ENCODE measurements at regions not wholly inside any gene's neighbourhood (a gene's known extent, or its start where the extent isn't known, plus 50 kb on each side); places are given as distances from the start of the nearest gene placed in this dataset.

DNA sequence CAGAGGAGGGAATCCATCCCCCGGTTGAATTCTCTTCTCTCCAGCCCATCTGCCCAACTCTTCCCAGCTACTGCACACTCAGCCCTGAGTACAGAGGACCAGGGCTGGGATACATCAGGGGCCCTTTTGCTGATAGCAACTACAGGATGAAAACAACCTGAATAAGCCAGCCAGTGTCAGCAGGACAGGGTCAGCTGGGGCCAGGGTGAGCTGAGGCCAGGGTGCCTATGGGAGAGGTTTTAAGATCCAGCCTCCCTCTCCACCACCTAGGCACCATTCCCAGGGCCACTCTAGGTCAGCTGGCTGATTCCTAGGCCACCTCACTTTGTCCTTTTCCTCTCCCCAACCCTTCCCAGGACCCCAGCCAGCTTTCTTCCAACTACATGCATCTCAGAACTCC lies 83.8 kb downstream of the MRPL46 start:
- no peak for DNase-seq (ENCODE audit: low read depth in 4 of 4, low spot score in 3 of 4)

DNA sequence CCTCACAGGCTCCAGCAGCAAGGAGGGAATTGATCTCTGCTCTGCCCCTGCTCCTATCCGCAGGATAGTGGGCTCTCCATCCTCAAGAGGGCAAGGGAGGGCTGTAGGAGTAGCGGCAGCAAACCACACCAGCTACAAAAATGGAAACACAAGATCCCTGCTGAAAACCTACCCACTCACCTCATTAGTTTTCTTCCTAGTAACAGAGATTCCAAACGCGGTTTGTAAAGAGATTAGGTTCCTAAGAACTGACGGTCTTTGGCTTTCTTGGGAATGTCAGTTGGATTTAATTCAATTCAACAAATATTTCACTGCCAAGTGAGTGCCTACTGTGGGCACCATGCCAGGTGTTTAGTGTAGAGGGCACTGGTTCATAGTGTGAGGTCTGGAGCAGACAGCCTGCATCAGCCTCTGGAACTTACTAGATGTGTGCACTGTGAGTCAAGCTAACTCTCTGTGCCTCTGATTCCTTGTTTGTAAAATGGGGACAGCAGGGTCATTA lies 84.7 kb downstream of the MRPL46 start:
- peak in 1 of 4 donors; percentile 15 for DNase-seq (ENCODE audit: low read depth in 4 of 4, low spot score in 3 of 4)

DNA sequence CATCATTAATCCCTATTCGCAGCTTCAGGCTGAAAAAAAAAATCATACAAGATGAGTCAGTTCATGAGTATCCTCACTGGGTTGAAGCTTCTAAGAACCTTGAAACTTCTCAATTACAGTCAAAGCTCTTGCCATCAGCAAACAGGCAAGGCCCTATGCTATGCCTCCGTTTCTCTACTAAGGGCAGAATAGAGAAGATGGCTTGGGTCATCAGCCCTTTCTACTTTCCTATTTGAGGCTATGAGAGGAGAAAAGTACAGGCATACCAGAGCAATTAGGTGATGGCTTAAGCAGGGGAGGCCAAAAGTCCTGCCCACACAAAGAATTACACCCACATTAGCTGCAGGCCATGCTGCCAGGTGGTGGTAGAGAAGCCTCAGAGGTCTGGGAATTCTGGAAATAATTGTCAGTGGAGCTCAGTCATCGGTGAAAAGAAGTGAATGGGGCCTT lies 89.0 kb downstream of the MRPL46 start:
- DNase-seq (ENCODE audit: low read depth in 4 of 4, low spot score in 3 of 4) = no peak

DNA sequence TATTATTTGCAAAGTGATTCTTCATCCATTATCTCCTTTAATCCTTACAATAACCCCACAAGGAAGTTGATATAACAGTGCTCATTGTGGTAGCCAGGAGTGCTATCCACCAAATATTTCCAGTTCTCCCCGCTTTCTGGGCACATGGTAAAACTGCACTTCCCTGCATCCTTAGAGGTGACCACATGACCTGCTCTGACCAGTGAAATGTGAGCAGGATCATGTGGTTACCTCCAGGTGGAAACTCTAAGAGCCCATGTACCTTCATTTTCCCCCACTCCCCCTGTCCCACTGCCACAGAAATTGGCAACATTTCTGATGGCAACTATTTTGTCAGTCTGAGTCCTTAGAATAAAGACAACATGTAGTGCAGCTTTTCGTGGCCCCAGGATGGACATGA lies 89.7 kb downstream of the MRPL46 start:
- DNase-seq (ENCODE audit: low read depth in 4 of 4, low spot score in 3 of 4) = no peak

DNA sequence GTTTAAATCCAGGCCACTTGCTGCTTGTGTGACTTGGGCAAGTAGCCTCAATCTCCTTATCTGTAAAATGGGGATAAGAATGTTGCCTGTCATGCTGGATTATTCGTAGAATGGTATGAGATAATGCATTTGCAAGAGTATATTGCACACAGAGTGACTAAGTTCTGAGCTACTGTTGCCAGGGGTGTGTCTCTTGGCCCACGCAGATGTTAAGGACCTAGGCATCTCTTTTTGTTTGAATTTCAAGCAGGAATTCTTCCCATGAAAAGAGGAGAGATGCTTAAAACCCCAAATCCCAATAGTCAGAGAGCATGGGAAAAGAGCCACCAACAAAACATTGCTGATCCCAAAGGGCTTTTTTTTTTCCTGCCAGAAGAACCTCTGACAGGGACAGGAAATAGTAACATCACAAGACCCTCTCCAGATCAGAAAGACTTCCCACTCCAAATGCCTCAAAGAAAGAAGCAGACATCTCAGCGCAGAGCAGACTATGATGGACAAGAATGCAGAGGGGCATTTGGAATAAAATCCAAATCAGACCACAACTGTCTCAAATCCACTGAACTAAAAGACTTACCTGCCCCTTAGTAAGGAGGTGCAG lies 90.5 kb downstream of the MRPL46 start:
- no peak for DNase-seq (ENCODE audit: low read depth in 4 of 4, low spot score in 3 of 4)

DNA sequence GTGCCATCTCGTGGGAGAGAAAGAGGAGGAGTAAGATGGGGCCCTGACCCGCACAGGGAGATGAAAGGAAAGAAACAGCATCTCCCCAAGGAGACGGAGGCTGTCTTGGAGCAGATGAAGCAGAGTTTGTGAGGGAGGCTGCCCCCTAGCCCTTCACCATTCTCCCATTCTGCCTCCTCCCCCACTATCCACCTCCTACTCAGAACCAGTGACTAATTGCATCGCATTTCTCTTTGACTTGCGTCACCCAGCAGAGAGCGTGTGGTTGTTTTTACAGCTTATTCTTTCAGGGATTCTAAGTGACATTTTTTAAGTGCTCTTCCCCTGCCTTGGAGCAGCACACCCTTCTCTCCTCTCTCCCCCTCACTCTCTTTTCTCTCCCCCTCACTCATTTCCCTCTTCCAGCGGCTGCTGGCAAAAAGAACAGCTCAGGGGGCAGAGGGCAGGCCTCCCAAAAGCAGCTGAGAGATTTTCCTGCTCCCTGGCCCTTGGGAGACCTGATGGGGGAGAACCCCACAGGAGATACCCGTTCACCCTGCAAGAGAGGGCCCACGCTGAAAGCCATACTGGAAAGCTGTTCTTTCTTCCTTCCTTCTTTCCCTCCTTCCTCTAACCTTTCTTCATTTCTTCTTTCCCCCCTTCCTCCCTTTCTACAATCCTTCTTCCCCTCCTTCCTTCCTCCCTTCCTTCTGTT lies 91.8 kb downstream of the MRPL46 start:
- DNase-seq (ENCODE audit: low read depth in 4 of 4, low spot score in 3 of 4) = peak in 1 of 4 donors; percentile 27

DNA sequence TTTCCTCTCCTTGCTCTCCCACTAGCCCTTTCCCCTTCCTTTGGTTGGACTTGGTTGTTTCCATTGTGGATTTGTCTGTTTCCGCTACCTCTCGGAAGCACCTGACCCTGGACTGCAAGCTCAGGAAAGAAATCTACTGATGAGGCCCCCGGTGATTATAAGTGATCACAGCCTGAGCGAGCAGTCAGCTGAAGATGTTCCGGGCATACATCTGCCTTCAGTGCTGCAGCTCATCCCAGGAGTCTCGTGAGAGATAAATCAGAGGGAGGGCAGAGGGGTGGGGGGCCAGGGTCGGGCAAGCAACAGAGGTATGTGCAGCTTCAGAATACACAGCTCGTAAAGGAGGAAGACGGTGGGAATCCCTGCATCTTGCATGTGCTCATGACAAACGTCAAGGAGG lies 102.1 kb downstream of the MRPL46 start:
- no peak for DNase-seq (ENCODE audit: low read depth in 4 of 4, low spot score in 3 of 4)

DNA sequence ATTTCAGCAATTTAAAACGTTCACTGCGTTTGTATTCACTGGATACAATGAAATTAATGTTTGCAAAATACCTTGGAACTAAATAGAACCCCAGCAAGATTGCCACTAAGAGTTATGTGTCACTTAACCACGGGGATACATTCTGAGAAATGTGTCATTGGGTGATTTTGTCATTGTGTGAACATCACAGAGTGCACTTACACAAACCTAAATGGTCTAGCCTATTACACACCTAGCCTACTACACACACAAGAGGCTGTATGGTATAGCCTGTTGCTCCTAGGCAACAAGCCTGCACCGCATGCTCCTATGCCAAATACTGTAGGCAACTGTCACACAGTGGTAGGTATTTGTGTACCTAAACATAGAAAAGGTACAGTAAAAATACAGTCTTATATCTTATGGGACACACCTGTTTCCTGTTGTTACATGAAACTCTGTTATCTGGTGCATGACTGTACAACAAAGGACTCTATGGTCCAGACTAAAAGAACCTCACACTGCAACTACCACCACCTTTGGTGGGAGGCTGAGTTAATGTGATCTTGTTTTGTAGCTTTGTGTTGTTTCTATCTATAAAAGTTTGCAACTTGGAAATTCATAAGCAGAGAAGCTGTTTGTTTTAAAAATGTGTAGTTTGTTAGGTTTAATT lies 92.2 kb upstream of the NTRK3 start:
- no peak for DNase-seq (ENCODE audit: low read depth in 4 of 4, low spot score in 3 of 4)

DNA sequence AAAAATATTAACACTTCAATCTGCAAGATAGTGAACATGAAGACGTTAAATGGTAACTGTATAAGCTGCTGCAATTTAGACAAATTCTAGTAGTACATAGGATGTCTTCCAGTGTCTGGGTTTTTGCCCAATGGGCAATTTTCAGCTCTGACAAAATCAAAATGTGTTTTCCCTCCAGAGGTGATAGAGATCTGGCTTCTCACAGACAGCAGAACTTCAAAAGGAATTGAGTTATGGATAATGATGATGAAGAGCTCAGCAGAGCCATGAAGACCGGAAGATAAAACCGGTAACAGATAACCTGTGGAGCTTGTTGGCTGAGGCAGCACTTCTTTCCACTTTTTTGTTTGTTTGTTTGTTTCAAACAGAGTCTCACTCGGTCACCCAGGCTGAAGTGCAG lies 89.4 kb upstream of the NTRK3 start:
- no peak for DNase-seq (ENCODE audit: low read depth in 4 of 4, low spot score in 3 of 4)

DNA sequence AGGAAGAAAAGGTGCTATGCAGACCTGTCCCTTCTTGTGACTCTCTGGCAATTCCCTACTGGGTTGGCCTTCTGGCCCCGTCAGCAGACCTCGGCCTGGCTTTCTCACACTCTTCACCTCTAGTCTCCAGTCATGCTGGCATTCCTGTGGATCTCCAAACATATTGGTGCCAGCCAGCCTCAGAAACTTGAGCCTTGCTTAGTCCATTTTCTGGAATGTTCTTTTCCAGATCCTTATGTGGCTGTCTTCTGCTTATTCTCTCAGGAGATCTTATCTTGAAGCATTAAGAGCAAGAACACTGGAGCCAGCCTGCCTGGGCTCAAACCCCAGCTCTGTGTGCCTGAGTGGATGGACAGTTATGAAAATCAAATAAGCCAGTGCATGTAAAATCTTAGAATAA lies 88.2 kb upstream of the NTRK3 start:
- no peak for DNase-seq (ENCODE audit: low read depth in 4 of 4, low spot score in 3 of 4)

DNA sequence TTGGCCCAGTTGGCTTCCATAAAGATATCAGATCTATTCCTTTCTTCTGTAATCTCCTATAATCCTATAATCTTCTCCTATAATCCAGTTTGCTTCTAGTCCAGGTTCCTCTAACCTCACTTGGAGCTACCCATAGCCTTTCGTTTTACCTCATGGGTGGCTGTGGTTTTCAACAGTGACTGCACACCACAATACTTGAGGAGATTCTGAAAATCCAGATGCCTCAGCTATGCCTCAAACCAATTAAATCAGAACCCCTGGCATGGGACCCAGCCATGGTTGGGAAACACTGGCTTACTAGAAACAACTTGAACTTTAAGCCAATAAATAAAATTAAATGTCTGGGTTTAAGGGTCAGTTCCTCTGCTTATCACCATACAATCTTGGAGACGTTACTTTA lies 86.1 kb upstream of the NTRK3 start:
- no peak for DNase-seq (ENCODE audit: low read depth in 4 of 4, low spot score in 3 of 4)

DNA sequence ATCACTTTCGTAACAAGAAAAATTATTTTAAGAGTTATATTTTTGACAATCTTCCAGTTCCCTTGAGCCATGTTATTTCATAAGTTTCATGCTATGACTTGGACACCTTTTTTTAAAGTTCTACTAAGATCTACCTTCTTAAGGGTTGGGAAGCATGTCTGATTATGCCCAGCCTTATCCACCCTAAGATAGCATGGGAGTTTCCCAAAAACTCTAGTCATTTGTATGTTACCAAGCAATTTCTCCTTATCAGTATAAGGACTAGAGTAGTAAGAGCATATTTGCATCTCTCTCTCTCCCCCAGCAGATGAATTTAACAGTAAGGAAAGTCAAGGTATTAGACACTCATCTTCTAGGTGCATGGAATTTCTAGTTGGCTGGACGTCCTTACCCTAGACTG lies 85.1 kb upstream of the NTRK3 start:
- DNase-seq (ENCODE audit: low read depth in 4 of 4, low spot score in 3 of 4) = no peak

DNA sequence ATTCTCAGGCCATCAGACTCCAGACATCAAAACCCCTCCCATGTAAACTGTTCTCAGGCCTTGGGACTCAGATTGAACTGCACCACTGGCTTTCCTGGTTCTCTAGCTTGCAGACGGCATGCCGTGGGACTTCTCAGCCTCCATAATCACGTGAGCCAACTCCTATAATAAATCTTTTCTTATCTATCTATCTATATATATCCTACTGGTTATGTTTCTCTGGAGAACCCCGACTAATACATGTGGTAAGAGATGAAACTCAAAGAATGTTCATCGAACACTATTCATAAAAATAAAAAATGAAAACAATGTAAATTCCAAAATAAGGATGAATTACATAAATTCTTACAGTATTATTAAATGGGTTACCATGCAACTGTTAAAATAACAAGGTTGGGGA lies 84.5 kb upstream of the NTRK3 start:
- no peak for DNase-seq (ENCODE audit: low read depth in 4 of 4, low spot score in 3 of 4)

DNA sequence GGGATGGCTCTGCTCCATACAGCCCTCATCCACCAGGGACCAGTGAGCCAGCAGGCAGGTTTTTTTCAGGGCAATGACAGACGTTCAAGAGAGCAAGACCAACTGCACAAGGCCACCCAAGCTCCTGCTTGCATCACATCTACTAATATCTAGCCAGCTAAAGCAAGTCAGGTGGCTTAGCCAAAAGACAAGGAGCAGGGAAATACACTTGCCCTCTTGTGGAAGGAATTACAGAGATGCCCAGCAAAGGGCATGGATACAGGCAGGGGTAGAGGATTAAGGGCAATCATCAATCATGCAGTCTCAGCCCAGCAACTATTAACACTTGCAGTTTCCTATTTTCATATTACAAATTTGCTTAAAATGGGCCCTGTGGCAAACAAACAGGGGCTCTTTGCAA lies 81.5 kb upstream of the NTRK3 start:
- DNase-seq (ENCODE audit: low read depth in 4 of 4, low spot score in 3 of 4) = no peak

DNA sequence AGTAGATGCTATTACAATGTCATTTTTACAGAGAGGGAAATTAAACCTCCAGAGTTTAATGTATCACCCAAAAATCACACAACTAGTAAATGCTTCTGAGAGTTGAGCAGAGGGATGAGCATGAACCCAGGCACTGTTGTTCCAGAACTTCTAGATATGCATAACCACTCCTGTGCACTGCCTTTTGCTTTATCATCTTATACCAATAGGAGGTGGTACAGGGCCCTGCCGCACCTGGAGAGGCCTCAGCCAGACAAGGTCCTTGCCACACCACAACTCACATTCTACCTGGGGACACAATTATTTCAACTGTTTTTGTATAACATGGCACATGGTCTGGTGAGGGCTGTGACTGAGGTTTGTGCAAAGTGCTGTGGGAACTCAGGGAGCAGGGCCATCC lies 78.5 kb upstream of the NTRK3 start:
- DNase-seq (ENCODE audit: low read depth in 4 of 4, low spot score in 3 of 4) = no peak

DNA sequence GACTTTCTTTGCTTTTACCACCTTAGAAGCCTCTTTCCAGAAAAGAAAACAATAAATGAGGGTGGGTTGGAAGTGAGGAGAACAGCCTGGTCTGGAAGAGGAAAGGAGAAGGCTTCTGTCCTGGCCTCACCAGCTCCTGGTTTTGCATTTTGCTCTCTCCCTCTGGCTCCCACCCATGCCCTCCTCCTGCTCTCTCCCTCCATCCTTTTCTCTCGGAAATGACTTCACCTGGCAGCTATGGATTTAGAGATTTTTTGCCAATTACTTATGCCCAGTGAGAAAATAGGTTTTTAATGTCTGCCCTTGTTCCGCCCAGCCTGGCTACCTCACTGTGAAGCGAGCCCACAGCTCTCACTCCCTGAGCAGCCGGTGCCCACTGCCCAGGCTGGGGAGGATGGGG lies 77.9 kb upstream of the NTRK3 start:
- DNase-seq (ENCODE audit: low read depth in 4 of 4, low spot score in 3 of 4) = no peak

DNA sequence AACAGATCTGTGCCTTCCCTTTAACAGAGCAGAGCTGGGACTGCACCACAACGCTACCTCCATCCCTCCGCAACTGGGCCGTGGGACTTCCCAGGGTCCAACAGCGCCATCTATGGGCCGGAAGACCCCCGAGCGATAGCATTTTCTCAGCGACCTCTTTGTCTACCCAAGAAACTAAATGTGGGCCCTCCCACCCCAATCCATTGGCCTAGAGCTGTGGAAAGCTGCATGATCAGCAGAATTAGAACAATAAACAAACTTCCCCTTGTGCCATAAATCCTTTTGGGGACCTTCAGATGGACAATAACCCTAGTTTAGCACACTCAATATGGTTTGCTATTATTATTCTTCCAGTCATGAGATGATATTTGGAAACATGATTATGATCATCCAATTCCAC lies 74.8 kb upstream of the NTRK3 start:
- DNase-seq (ENCODE audit: low read depth in 4 of 4, low spot score in 3 of 4) = peak in 3 of 4 donors; percentile 1 to 14 (median 6)

DNA sequence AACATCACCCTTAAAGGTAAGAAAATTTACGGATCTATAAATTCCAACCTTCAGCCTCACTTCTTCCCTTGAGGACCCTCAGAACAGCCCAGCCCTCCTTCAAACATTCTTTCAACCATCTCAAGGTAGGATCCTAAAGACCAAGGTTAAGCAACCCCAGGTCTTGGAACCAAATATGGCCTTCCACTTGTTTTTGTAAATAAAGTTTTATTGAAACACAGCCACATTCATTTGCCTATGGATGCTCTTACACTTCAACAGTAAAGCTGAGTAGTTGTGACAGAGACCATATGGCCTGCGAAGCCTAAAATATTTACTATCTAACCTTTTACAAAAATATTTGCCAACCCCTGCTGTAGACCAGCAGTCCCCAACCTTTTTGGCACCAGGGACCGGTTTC lies 70.4 kb upstream of the NTRK3 start:
- no peak for DNase-seq (ENCODE audit: low read depth in 4 of 4, low spot score in 3 of 4)

DNA sequence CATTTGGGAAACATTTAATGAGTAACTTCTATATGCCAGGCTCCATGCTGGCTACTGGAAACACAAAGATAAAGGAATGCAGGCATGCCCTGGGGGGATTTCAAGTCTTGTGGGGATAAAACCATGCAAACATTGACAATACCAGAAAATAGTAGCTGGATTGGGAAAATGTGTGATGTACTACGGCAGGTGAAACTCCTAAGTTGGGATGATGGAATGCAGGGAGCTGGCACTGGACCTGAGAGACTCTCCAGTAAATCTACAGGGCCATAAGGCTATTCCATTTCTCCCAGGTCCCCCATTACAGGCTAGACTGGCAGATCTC lies 68.2 kb upstream of the NTRK3 start:
- DNase-seq (ENCODE audit: low read depth in 4 of 4, low spot score in 3 of 4) = no peak

DNA sequence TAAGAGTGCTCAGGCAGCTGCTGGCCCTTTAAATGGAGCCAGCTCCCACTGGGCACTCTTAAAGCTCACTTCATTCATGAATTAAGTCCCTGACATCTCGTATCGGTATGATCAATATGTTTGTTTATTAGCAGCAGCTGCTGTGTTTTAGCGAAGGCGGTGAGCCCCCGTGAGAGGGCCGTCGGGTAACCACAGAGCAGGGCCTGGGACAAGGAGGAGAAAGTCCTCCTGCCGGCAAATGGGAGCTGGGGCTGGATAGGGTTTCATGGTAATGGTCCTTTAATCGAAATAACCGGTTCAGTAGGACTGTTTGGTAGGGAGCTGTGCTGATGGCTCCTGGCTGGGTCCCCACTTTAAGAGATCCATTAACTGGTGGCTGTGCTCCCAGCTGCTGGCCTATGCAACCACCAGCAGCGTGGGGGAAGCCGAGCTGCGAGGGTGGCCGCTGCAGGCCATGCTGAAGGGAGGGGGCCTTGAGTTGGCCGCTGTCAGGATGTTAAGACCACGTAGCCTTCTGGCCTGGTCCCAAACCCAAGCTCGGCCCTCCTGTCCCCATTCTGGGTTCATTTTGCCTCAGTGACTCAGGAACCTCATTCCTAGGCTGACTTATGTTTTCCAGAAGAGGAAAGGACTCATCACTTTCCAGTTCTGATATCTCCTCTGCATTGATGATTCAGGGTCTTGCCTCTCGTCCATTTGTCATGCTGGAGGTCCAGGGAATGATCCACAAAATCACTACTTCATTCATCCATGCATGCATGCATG lies 67.6 kb upstream of the NTRK3 start:
- no peak for DNase-seq (ENCODE audit: low read depth in 4 of 4, low spot score in 3 of 4)

DNA sequence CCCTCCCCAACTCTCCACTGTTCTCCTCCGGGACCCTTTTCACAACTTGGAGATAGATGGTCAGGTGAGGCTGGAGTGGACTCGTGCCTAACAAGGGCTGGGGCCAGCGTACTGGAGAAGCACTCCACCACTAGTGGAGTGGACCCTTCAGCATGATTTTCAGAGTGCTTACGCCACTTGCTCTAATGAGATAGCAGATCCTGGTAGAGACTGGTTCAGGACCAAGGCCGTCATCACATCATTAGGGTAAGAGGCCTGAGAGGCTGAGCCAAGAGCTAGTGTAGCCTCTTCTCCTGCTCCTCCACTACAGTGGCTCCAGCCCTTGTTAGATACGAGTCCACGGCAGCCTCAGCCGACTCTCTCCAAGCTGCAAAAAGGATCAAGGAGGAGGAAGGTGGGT lies 66.9 kb upstream of the NTRK3 start:
- DNase-seq (ENCODE audit: low read depth in 4 of 4, low spot score in 3 of 4) = no peak

DNA sequence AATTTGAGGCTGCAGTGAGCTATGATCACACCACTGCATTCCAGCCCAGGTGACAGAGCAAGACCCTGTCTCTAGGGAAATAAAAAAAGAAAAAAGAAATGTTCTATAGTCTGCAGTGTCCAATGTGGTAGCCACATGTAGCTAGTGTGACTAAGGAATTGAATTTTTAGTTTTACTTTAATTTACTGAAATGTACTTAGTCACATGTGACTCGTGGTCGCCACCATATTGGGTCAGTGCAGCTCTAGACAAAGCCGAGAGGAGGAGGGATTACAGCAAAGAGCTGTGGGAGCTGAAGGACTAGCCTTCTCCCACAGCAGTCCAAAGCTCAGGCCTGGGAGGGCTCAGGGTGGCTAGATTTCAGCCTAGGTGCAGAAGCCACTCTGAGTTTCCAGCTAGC lies 65.9 kb upstream of the NTRK3 start:
- DNase-seq (ENCODE audit: low read depth in 4 of 4, low spot score in 3 of 4) = no peak

Data from left renal pelvis (tissue), 4 donors.